ENCODE measurements at regions not wholly inside any gene's neighbourhood (a gene's known extent, or its start where the extent isn't known, plus 50 kb on each side); places are given as distances from the start of the nearest gene placed in this dataset.

GRCh38 chr5:124408738-124409453 is 337.5 kb downstream of the ZNF608 start:
- DNase-seq (no peak), ATAC-seq (ENCODE audit: low read depth) (no peak)
- H3K4me1 Mint-ChIP-seq = no peaks in the 10 kb centered on the region
- H3K4me3 Mint-ChIP-seq = no peak overlapping the region
- no peaks in the 10 kb centered on the region for H3K27me3 Mint-ChIP-seq
- H3K27ac Mint-ChIP-seq = no peak overlapping the region
- POLR2A ChIA-PET = no interaction called here
- no peaks in the 10 kb centered on the region for H3K9me3 Mint-ChIP-seq
- no peaks in the 10 kb centered on the region for H3K36me3 Mint-ChIP-seq

- ATAC-seq (ENCODE audit: low read depth) = no peak
- H3K4me3 Mint-ChIP-seq = no peak overlapping the region
- H3K36me3 Mint-ChIP-seq = no peaks in the 10 kb centered on the region
- no peak for DNase-seq
- no peaks in the 10 kb centered on the region for H3K9me3 Mint-ChIP-seq
- no peak overlapping the region for H3K27ac Mint-ChIP-seq
- H3K4me1 Mint-ChIP-seq = no peaks in the 10 kb centered on the region
- POLR2A ChIA-PET = no interaction called here
- H3K27me3 Mint-ChIP-seq = no peaks in the 10 kb centered on the region
Observed at GRCh38 chr5:124404796-124405195, 341.6 kb downstream of the ZNF608 start.

- DNase-seq = no peak
- no peaks in the 10 kb centered on the region for H3K9me3 Mint-ChIP-seq
- no peaks in the 10 kb centered on the region for H3K4me1 Mint-ChIP-seq
- H3K36me3 Mint-ChIP-seq = no peaks in the 10 kb centered on the region
- H3K27me3 Mint-ChIP-seq = no peaks in the 10 kb centered on the region
- H3K27ac Mint-ChIP-seq = no peak overlapping the region
- no peak for ATAC-seq (ENCODE audit: low read depth)
- H3K4me3 Mint-ChIP-seq = no peak overlapping the region
- POLR2A ChIA-PET = no interaction called here
Observed at GRCh38 chr5:124403281-124403680, 343.2 kb downstream of the ZNF608 start.

GRCh38 chr5:124402144-124402581 is 344.3 kb downstream of the ZNF608 start:
- no peak for ATAC-seq (ENCODE audit: low read depth)
- no peaks in the 10 kb centered on the region for H3K9me3 Mint-ChIP-seq
- POLR2A ChIA-PET = no interaction called here
- H3K4me3 Mint-ChIP-seq = no peak overlapping the region
- H3K27me3 Mint-ChIP-seq = no peaks in the 10 kb centered on the region
- no peak overlapping the region for H3K27ac Mint-ChIP-seq
- no peaks in the 10 kb centered on the region for H3K4me1 Mint-ChIP-seq
- DNase-seq = no peak
- no peaks in the 10 kb centered on the region for H3K36me3 Mint-ChIP-seq

GRCh38 chr5:124401476-124402143 is 344.8 kb downstream of the ZNF608 start:
- POLR2A ChIA-PET = no interaction called here
- H3K4me3 Mint-ChIP-seq = no peak overlapping the region
- no peak overlapping the region for H3K27ac Mint-ChIP-seq
- no peaks in the 10 kb centered on the region for H3K27me3 Mint-ChIP-seq
- no peaks in the 10 kb centered on the region for H3K36me3 Mint-ChIP-seq
- ATAC-seq (ENCODE audit: low read depth) = no peak
- H3K9me3 Mint-ChIP-seq = no peaks in the 10 kb centered on the region
- no peak for DNase-seq
- no peaks in the 10 kb centered on the region for H3K4me1 Mint-ChIP-seq

- ATAC-seq (ENCODE audit: low read depth) (no peak), DNase-seq (no peak)
- no peak overlapping the region for H3K27ac Mint-ChIP-seq
- H3K4me1 Mint-ChIP-seq = no peaks in the 10 kb centered on the region
- H3K4me3 Mint-ChIP-seq = no peak overlapping the region
- POLR2A ChIA-PET = no interaction called here
- H3K36me3 Mint-ChIP-seq = no peaks in the 10 kb centered on the region
- no peaks in the 10 kb centered on the region for H3K27me3 Mint-ChIP-seq
- H3K9me3 Mint-ChIP-seq = no peaks in the 10 kb centered on the region
Observed at GRCh38 chr5:124399426-124399961, 346.9 kb downstream of the ZNF608 start.

GRCh38 chr5:124398460-124398859 is 348.0 kb downstream of the ZNF608 start:
- Mint-ChIP-seq H3K27me3 (no peaks in the 10 kb centered on the region), H3K27ac (no peak overlapping the region), H3K9me3 (no peaks in the 10 kb centered on the region), H3K4me3 (no peak overlapping the region), H3K36me3 (no peaks in the 10 kb centered on the region), H3K4me1 (no peaks in the 10 kb centered on the region)
- POLR2A ChIA-PET = no interaction called here
- DNase-seq (no peak), ATAC-seq (ENCODE audit: low read depth) (no peak)

GRCh38 chr5:124397317-124397716 is 349.1 kb downstream of the ZNF608 start:
- DNase-seq = no peak
- H3K27ac Mint-ChIP-seq = no peak overlapping the region
- H3K27me3 Mint-ChIP-seq = no peaks in the 10 kb centered on the region
- POLR2A ChIA-PET = no interaction called here
- H3K9me3 Mint-ChIP-seq = no peaks in the 10 kb centered on the region
- H3K36me3 Mint-ChIP-seq = no peaks in the 10 kb centered on the region
- H3K4me3 Mint-ChIP-seq = no peak overlapping the region
- ATAC-seq (ENCODE audit: low read depth) = no peak
- no peaks in the 10 kb centered on the region for H3K4me1 Mint-ChIP-seq

GRCh38 chr5:124395926-124396325 is 350.5 kb downstream of the ZNF608 start:
- POLR2A ChIA-PET = no interaction called here
- Mint-ChIP-seq H3K27ac (no peak overlapping the region), H3K4me3 (no peak overlapping the region), H3K4me1 (no peaks in the 10 kb centered on the region), H3K27me3 (no peaks in the 10 kb centered on the region), H3K9me3 (no peaks in the 10 kb centered on the region), H3K36me3 (no peaks in the 10 kb centered on the region)
- no peak for DNase-seq
- ATAC-seq (ENCODE audit: low read depth) = no peak

- POLR2A ChIA-PET = no interaction called here
- Mint-ChIP-seq H3K4me3 (no peak overlapping the region), H3K4me1 (no peaks in the 10 kb centered on the region), H3K9me3 (no peaks in the 10 kb centered on the region), H3K27ac (no peak overlapping the region), H3K27me3 (no peaks in the 10 kb centered on the region), H3K36me3 (no peaks in the 10 kb centered on the region)
- DNase-seq = no peak
- ATAC-seq (ENCODE audit: low read depth) = no peak
Observed at GRCh38 chr5:124395287-124395686, 351.2 kb downstream of the ZNF608 start.

GRCh38 chr5:124394700-124395245 is 351.7 kb downstream of the ZNF608 start:
- Mint-ChIP-seq H3K4me3 (no peak overlapping the region), H3K27me3 (no peaks in the 10 kb centered on the region), H3K9me3 (no peaks in the 10 kb centered on the region), H3K36me3 (no peaks in the 10 kb centered on the region), H3K4me1 (no peaks in the 10 kb centered on the region), H3K27ac (no peak overlapping the region)
- POLR2A ChIA-PET = no interaction called here
- ATAC-seq (ENCODE audit: low read depth) (no peak), DNase-seq (no peak)

- H3K4me3 Mint-ChIP-seq = no peak overlapping the region
- no peaks in the 10 kb centered on the region for H3K27me3 Mint-ChIP-seq
- no peak for DNase-seq
- no peak overlapping the region for H3K27ac Mint-ChIP-seq
- no peak for ATAC-seq (ENCODE audit: low read depth)
- no peaks in the 10 kb centered on the region for H3K4me1 Mint-ChIP-seq
- POLR2A ChIA-PET = no interaction called here
- H3K36me3 Mint-ChIP-seq = no peaks in the 10 kb centered on the region
- H3K9me3 Mint-ChIP-seq = no peaks in the 10 kb centered on the region
Observed at GRCh38 chr5:124393584-124394379, 352.7 kb downstream of the ZNF608 start.

- POLR2A ChIA-PET = no interaction called here
- H3K27me3 Mint-ChIP-seq = no peaks in the 10 kb centered on the region
- ATAC-seq (ENCODE audit: low read depth) = no peak
- H3K9me3 Mint-ChIP-seq = peaks cover 2% of the 10 kb centered on the region
- no peak overlapping the region for H3K4me3 Mint-ChIP-seq
- H3K36me3 Mint-ChIP-seq = no peaks in the 10 kb centered on the region
- H3K27ac Mint-ChIP-seq = no peak overlapping the region
- no peak for DNase-seq
- H3K4me1 Mint-ChIP-seq = no peaks in the 10 kb centered on the region
Observed at GRCh38 chr5:124383693-124384092, 362.7 kb downstream of the ZNF608 start.

Data from activated naive CD8-positive, alpha-beta T cell treated with anti-CD3 and anti-CD28 coated beads, Interleukin-2, amount 10 ng/mL, durations not matched to agents 7 days and 5 days (primary cell).